ENCODE measurements at regions not wholly inside any gene's neighbourhood (a gene's known extent, or its start where the extent isn't known, plus 50 kb on each side); places are given as distances from the start of the nearest gene placed in this dataset.

DNA sequence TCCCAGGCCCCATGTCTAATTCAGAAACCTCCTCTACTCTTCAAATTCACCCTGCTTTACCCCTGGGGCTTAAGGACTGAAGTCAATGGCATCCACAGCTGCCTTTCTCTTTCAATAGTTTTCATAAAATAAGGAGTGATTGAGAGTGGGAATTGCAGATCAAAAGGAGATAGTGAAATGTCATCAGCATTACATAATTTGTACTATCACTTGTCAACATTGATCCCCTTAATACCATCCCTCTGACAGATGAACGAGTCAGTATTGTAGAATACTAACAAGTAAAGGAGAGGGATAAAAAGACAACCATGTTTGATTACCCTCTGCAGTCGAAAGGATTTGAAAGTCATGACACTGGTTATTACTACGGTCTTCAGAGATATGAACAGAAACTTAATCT, 212.4 kb downstream of the TMEM114 start:
- no peak overlapping the region for H3K4me2 ChIP-seq (ENCODE audit: low read length)
- no peak overlapping the region for H3K9ac ChIP-seq (ENCODE audit: low read length)
- no peak overlapping the region for H3K4me3 ChIP-seq (replicated peaks in 1 of 2; ENCODE audit: low read depth in 1 of 2, low read length in 2 of 2)
- POLR2A ChIA-PET = no interaction called here
- H3K4me1 ChIP-seq (ENCODE audit: control insufficient read depth in 1 of 2, insufficient read depth in 2 of 2, low read length in 2 of 2) = no peaks in the 10 kb centered on the region
- no peaks in the 10 kb centered on the region for H3K36me3 ChIP-seq (ENCODE audit: control insufficient read depth in 1 of 2, insufficient read depth in 2 of 2, low read length in 2 of 2)
- ATAC-seq (no peak), DNase-seq (ENCODE audit: low read depth, low spot score) (no peak)
- no peak overlapping the region for H2AFZ ChIP-seq (ENCODE audit: low read depth, low read length, poor library complexity, severe bottlenecking)
- CTCF ChIA-PET = no interaction called here
- no peaks in the 10 kb centered on the region for H3K79me2 ChIP-seq (ENCODE audit: insufficient read depth, low read length)
- no peaks in the 10 kb centered on the region for H3K27me3 ChIP-seq (ENCODE audit: insufficient read depth, low read length)
- intact Hi-C loops (cut with micrococcal nuclease) = no loop called here
- no TSS peak for BruUV-seq (replicated peaks)
- no peak for TF ChIP-seq YY1 (IDR thresholded peaks at IDR 0.05; ENCODE audit: extremely low read depth, insufficient replicate concordance, low read depth, low read length)
- no peak for TF ChIP-seq POLR2AphosphoS5 (IDR thresholded peaks at IDR 0.05; ENCODE audit: low read depth, low read length)
- TF ChIP-seq RAD21 (IDR thresholded peaks at IDR 0.05; ENCODE audit: low read depth) = no peak
- no peak for TF ChIP-seq CEBPB (IDR thresholded peaks at IDR 0.05; ENCODE audit: low read depth)
- TF ChIP-seq SIN3A (IDR thresholded peaks at IDR 0.05; ENCODE audit: low read depth) = no peak
- no peak for TF ChIP-seq CTCF (IDR thresholded peaks at IDR 0.05 in 2 of 3, conservative IDR thresholded peaks at IDR 0.05 in 1 of 3; ENCODE audit: borderline replicate concordance in 1 of 3, insufficient read depth in 1 of 3, low read depth in 2 of 3, low read length in 2 of 3)
- TF ChIP-seq EZH2phosphoT487 (IDR thresholded peaks at IDR 0.05; ENCODE audit: borderline replicate concordance) = no peak
- no peak for TF ChIP-seq EZH2 (IDR thresholded peaks at IDR 0.05)
- TF ChIP-seq SP1 (IDR thresholded peaks at IDR 0.05; ENCODE audit: low read depth) = no peak
- TF ChIP-seq TCF7L2 (IDR thresholded peaks at IDR 0.05; ENCODE audit: borderline replicate concordance, extremely low read depth, insufficient read depth, insufficient read length) = no peak
- TF ChIP-seq MAX (IDR thresholded peaks at IDR 0.05) = no peak
- TF ChIP-seq SRF (IDR thresholded peaks at IDR 0.05; ENCODE audit: low read depth) = no peak
- TF ChIP-seq, protein P1, sequence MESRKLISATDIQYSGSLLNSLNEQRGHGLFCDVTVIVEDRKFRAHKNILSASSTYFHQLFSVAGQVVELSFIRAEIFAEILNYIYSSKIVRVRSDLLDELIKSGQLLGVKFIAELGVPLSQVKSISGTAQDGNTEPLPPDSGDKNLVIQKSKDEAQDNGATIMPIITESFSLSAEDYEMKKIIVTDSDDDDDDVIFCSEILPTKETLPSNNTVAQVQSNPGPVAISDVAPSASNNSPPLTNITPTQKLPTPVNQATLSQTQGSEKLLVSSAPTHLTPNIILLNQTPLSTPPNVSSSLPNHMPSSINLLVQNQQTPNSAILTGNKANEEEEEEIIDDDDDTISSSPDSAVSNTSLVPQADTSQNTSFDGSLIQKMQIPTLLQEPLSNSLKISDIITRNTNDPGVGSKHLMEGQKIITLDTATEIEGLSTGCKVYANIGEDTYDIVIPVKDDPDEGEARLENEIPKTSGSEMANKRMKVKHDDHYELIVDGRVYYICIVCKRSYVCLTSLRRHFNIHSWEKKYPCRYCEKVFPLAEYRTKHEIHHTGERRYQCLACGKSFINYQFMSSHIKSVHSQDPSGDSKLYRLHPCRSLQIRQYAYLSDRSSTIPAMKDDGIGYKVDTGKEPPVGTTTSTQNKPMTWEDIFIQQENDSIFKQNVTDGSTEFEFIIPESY (IDR thresholded peaks at IDR 0.05; ENCODE audit: extremely low read depth, insufficient replicate concordance, low read length) = no peak
- no peak overlapping the region for H3K27ac ChIP-seq (ENCODE audit: low read depth, low read length)
- RAD21 ChIA-PET (ENCODE audit: low non-redundant PET in 1 of 2, low total read pairs in 2 of 2, uncharacterized antibody in 2 of 2, unreplicated experiment in 2 of 2) = no interaction called here
- no peaks in the 10 kb centered on the region for H4K20me1 ChIP-seq (ENCODE audit: insufficient read depth)
- no peaks in the 10 kb centered on the region for H3K9me3 ChIP-seq (ENCODE audit: control insufficient read depth in 1 of 2, insufficient read depth in 1 of 2, low read depth in 1 of 2, low read length in 2 of 2)
- H3K9me2 ChIP-seq (ENCODE audit: insufficient read depth) = no peaks in the 10 kb centered on the region

Measured in HCT116 (cell line).